MCF 10A (cell line): ENCODE measurements at regions not wholly inside any gene's neighbourhood (a gene's known extent, or its start where the extent isn't known, plus 50 kb on each side); places are given as distances from the start of the nearest gene placed in this dataset.
"Not testable (repeated sequence)": the region's sequence is repeated elsewhere in the genome, so short reads cannot be mapped to it uniquely, and the experiment has no call there.

ENCODE experiments used
- BruUV-seq: library from RNA; stranded (reverse); fragments of 400-500 nt; replicated peaks from 2 replicates; lab custom pipeline; 2021; lab: Mats Ljungman, UMichigan
- CTCF ChIA-PET: fragments of 300-600 bp; sonication (Branson Sonifier 250); formaldehyde crosslinking; extraction: SDS; loops from one replicate; lab custom pipeline; 2021; ENCODE audit warnings: antibody characterized with exemption, inconsistent platforms; lab: Yijun Ruan, JAX
- POLR2A ChIA-PET: fragments of 300-600, 350-650 bp; sonication (Branson Sonifier 250); formaldehyde crosslinking; extraction: SDS; loops from one replicate; lab custom pipeline; 2020; ENCODE audit warnings: antibody characterized with exemption, inconsistent platforms; lab: Yijun Ruan, JAX
- DNase-seq: peaks from one replicate; pipeline ENCODE4 v3.0.0-alpha.2; 2018; ENCODE audit not compliant: unreplicated experiment
- H3K27ac Mint-ChIP-seq: one replicate; pipeline ENCODE4 v1.8.0; 2022; ENCODE audit warnings: mild to moderate bottlenecking, low read depth, mixed read lengths; ENCODE audit not compliant: unreplicated experiment
- H3K27me3 Mint-ChIP-seq: one replicate; pipeline ENCODE4 v1.8.0; 2022; ENCODE audit warnings: mixed read lengths; ENCODE audit not compliant: insufficient read depth, unreplicated experiment
- H3K36me3 Mint-ChIP-seq: one replicate; pipeline ENCODE4 v1.8.0; 2022; ENCODE audit warnings: mild to moderate bottlenecking, moderate library complexity, mixed read lengths; ENCODE audit not compliant: insufficient read depth, unreplicated experiment
- H3K4me1 Mint-ChIP-seq: one replicate; pipeline ENCODE4 v1.8.0; 2022; ENCODE audit warnings: mixed read lengths; ENCODE audit not compliant: insufficient read depth, unreplicated experiment
- H3K4me3 Mint-ChIP-seq: one replicate; pipeline ENCODE4 v1.8.0; 2022; ENCODE audit warnings: mild to moderate bottlenecking, moderate library complexity, mixed read lengths; ENCODE audit not compliant: unreplicated experiment
- H3K9me3 Mint-ChIP-seq: one replicate; pipeline ENCODE4 v1.8.0; 2022; ENCODE audit warnings: mixed read lengths; ENCODE audit not compliant: unreplicated experiment
- intact Hi-C: fragments of 100-400 bp; cut with micrococcal nuclease; formaldehyde crosslinking; loops from 2 replicates; pipeline ENCODE4 v1.14.1; 2022
- TF ChIP-seq, protein P1 (sequence below): fragments of 200-600 bp; IDR thresholded peaks from one replicate; pipeline ENCODE4 v1.8.0; 2022; ENCODE audit warnings: antibody characterized with exemption, mild to moderate bottlenecking; ENCODE audit not compliant: unreplicated experiment

DNA sequence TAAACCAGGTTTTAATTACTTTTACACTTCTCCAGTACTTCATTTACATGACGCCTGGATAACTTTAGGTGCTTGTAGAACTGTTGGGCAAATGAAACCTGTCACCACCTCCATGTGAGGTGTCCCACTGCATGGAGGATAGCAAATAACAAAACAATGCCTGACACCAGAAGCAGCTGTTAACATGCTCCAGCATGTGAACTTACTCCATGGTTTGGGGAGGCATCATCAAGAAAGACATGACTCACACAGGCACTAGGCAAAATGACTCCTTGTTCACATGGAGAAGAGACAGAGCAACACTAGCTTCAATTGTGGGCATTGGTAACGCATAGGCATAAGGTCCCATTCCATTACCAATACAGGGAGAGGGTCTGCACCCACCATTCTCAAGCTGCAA, 198.1 kb upstream of the F9 start:
- CTCF ChIA-PET = interaction anchor here (0.8 kb wide), 1 partner anchor 110 kb away, joined by 3 read pairs; no protein-coding TSS in a partner anchor
- intact Hi-C loops = no loop called here
- POLR2A ChIA-PET = interaction anchor here (1.3 kb wide), 1 partner anchor 19 kb away, joined by 3 read pairs; no protein-coding TSS in a partner anchor
- TF ChIP-seq, protein P1, sequence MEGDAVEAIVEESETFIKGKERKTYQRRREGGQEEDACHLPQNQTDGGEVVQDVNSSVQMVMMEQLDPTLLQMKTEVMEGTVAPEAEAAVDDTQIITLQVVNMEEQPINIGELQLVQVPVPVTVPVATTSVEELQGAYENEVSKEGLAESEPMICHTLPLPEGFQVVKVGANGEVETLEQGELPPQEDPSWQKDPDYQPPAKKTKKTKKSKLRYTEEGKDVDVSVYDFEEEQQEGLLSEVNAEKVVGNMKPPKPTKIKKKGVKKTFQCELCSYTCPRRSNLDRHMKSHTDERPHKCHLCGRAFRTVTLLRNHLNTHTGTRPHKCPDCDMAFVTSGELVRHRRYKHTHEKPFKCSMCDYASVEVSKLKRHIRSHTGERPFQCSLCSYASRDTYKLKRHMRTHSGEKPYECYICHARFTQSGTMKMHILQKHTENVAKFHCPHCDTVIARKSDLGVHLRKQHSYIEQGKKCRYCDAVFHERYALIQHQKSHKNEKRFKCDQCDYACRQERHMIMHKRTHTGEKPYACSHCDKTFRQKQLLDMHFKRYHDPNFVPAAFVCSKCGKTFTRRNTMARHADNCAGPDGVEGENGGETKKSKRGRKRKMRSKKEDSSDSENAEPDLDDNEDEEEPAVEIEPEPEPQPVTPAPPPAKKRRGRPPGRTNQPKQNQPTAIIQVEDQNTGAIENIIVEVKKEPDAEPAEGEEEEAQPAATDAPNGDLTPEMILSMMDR = no peak
- DNase-seq = peak; percentile 13
- Mint-ChIP-seq H3K4me1 (no peaks in the 10 kb centered on the region), H3K9me3 (peaks cover 19% of the 10 kb centered on the region), H3K27ac (no peak overlapping the region), H3K36me3 (no peaks in the 10 kb centered on the region), H3K4me3 (no peak overlapping the region), H3K27me3 (no peaks in the 10 kb centered on the region)
- no TSS peak for BruUV-seq

DNA sequence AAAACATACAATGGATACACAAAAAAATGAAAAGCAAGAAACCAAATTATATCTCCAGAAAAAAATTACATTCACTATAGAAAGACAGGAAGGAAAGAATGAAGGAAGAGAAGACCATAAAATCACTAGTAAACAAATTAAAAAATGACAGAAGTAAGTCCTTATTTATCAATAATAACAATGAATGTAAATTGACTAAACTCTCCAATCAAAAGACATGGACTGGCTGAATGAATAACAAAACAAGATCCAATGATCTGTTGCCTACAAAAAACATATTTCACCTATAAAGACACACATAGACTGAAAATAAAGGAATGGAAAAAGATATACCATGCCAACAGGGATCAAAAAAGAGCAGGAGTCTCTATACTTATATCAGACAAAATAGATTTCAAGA, 203.2 kb upstream of the F9 start:
- Mint-ChIP-seq H3K4me1 (no peaks in the 10 kb centered on the region), H3K4me3 (no peak overlapping the region), H3K27ac (no peak overlapping the region), H3K36me3 (no peaks in the 10 kb centered on the region), H3K9me3 (peaks cover 33% of the 10 kb centered on the region), H3K27me3 (no peaks in the 10 kb centered on the region)
- TF ChIP-seq, protein P1 = no peak
- intact Hi-C loops = no loop called here
- POLR2A ChIA-PET = no interaction called here
- CTCF ChIA-PET = no interaction called here
- DNase-seq = no peak
- no TSS peak for BruUV-seq

DNA sequence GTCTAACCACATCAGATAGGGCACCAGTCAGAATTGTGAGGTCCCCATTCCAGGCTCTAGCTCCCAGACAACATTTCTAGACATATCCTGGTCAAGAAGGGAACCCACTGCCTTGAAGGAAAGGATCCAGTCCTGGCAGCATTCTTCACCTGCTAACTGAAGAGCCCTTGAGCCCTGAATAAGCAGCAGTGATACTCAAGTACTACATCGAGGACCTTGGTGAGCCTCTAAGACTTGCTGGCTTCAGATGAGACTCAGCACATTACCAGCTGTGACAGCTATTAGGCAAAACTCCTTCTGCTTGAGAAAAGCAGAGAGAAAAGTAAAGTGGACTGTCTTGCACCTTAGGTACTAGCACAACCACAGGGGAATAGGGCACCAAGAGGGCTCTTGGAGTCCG, 205.8 kb upstream of the F9 start:
- TF ChIP-seq, protein P1 = no peak
- CTCF ChIA-PET = interaction anchor here (0.9 kb wide), 1 partner anchor 49 kb away, joined by 3 read pairs; no protein-coding TSS in a partner anchor
- Mint-ChIP-seq H3K27me3 (no peaks in the 10 kb centered on the region), H3K36me3 (no peaks in the 10 kb centered on the region), H3K27ac (no peak overlapping the region), H3K9me3 (peaks cover 23% of the 10 kb centered on the region), H3K4me3 (no peak overlapping the region), H3K4me1 (no peaks in the 10 kb centered on the region)
- POLR2A ChIA-PET = no interaction called here
- no peak for DNase-seq
- intact Hi-C loops = no loop called here
- BruUV-seq = no TSS peak

DNA sequence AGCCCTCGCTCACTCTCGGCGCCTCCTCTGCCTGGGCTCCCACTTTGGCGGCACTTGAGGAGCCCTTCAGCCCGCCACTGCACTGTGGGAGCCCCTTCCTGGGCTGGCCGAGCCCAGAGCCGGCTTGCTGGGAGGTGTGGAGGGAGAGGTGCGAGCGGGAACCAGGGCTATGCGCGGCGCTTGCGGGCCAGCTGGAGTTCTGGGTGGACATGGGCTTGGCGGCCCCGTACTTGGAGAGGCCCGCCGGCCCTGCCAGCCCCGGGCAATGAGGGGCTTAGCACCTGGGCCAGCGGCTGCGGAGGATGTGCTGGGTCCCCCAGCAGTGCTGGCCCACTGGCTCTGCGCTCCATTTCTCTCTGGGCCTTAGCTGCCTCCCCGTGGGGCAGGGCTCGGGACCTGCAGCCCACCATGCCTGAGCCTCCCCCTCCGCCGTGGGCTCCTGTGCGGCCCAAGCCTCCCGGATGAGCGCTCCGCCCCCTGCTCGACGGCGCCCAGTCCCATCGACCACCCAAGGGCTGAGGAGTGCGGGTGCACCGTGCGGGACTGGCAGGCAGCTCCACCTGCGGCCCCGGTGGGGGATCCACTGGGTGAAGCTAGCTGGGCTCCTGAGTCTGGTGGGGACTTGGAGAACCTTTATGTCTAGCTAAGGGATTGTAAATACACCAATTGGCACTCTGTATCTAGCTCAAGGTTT, 209.7 kb upstream of the F9 start:
- intact Hi-C loops, BruUV-seq, H3K27ac Mint-ChIP-seq, POLR2A ChIA-PET, H3K9me3 Mint-ChIP-seq, H3K4me1 Mint-ChIP-seq, H3K36me3 Mint-ChIP-seq, H3K4me3 Mint-ChIP-seq, H3K27me3 Mint-ChIP-seq, CTCF ChIA-PET, DNase-seq: not testable (repeated sequence)

- H3K9me3 Mint-ChIP-seq = peaks cover 40% of the 10 kb centered on the region
- CTCF ChIA-PET, H3K4me1 Mint-ChIP-seq, POLR2A ChIA-PET, BruUV-seq, H3K27ac Mint-ChIP-seq, DNase-seq, intact Hi-C loops, H3K4me3 Mint-ChIP-seq, H3K36me3 Mint-ChIP-seq, H3K27me3 Mint-ChIP-seq: not testable (repeated sequence)
These were observed 223.9 kb upstream of the F9 start for GRCh38 chrX:139306675-139307074.
